ENCODE measurements at regions not wholly inside any gene's neighbourhood (a gene's known extent, or its start where the extent isn't known, plus 50 kb on each side); places are given as distances from the start of the nearest gene placed in this dataset.

DNA sequence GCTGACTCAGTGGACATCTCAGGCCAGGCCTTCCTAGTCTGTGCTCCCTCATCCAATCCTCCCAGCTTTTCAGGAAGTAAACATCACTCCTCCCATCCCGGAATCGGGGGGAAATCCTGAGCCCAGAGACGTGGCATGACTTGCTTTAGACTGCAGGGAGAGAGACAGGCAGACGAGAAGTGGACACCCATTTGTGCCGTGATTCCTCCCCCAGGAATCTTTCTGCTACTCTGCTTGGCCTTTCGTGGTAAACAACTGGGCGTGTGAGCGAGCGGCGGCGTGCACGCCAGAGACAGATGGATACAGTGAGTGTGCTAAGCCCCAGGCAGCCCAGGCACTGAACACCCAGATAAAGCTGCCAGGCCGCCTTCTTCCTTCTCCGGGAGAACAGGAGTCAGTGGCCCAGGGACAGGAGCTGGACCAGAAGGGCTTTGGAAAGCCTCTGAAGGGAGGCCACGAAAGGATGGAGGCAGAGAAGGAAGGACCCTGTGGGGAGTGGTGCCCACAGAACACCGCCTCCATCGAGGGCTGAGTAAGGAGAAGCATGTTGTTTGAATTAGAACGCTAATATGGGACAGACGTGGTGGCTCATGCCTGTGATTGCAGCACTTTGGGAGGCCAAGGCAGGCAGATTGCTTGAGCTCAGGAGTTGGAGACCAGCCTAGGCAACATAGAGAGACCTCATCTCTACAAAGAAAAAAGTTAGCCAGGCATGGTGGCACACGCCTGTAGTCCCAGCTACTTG is 53.0 kb upstream of the PRR5 start:
- TF ChIP-seq ZNF239 (CRISPR knock-in tag; IDR thresholded peaks at IDR 0.05) (no peak), SIN3A (IDR thresholded peaks at IDR 0.05; ENCODE audit: borderline replicate concordance in 2 of 2, control insufficient read depth in 1 of 2, low read depth in 2 of 2, low read length in 2 of 2) (no peak), DMBX1 (CRISPR knock-in tag; IDR thresholded peaks at IDR 0.05; ENCODE audit: borderline replicate concordance) (no peak), BACH1 (tag; IDR thresholded peaks at IDR 0.05) (no peak), FIP1L1 (IDR thresholded peaks at IDR 0.05; ENCODE audit: low read depth, low read length, poor library complexity, severe bottlenecking) (no peak), KLF6 (CRISPR knock-in tag; IDR thresholded peaks at IDR 0.05; ENCODE audit: borderline replicate concordance) (no peak), SAFB (IDR thresholded peaks at IDR 0.05; ENCODE audit: borderline replicate concordance, low read depth, low read length) (no peak)
- TF ChIP-seq, protein P1, sequence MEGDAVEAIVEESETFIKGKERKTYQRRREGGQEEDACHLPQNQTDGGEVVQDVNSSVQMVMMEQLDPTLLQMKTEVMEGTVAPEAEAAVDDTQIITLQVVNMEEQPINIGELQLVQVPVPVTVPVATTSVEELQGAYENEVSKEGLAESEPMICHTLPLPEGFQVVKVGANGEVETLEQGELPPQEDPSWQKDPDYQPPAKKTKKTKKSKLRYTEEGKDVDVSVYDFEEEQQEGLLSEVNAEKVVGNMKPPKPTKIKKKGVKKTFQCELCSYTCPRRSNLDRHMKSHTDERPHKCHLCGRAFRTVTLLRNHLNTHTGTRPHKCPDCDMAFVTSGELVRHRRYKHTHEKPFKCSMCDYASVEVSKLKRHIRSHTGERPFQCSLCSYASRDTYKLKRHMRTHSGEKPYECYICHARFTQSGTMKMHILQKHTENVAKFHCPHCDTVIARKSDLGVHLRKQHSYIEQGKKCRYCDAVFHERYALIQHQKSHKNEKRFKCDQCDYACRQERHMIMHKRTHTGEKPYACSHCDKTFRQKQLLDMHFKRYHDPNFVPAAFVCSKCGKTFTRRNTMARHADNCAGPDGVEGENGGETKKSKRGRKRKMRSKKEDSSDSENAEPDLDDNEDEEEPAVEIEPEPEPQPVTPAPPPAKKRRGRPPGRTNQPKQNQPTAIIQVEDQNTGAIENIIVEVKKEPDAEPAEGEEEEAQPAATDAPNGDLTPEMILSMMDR (IDR thresholded peaks at IDR 0.05 in 2 of 3, conservative IDR thresholded peaks at IDR 0.05 in 1 of 3; ENCODE audit: insufficient read depth in 2 of 3, low read depth in 1 of 3, low read length in 3 of 3), result no peak
- TF ChIP-seq, protein P2, sequence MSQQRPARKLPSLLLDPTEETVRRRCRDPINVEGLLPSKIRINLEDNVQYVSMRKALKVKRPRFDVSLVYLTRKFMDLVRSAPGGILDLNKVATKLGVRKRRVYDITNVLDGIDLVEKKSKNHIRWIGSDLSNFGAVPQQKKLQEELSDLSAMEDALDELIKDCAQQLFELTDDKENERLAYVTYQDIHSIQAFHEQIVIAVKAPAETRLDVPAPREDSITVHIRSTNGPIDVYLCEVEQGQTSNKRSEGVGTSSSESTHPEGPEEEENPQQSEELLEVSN (IDR thresholded peaks at IDR 0.05; ENCODE audit: borderline replicate concordance in 1 of 2, extremely low read depth in 1 of 2, insufficient read depth in 1 of 2, insufficient read length in 1 of 2, low read depth in 1 of 2, low read length in 1 of 2, poor library complexity in 1 of 2, severe bottlenecking in 1 of 2), result no peak

All from K562 (cell line).